ENCODE measurements at regions not wholly inside any gene's neighbourhood (a gene's known extent, or its start where the extent isn't known, plus 50 kb on each side); places are given as distances from the start of the nearest gene placed in this dataset.

GRCh38 chr12:4118601-4119156 lies 154.9 kb upstream of the CCND2 start:
- no peak overlapping the region for H3K27ac ChIP-seq
- TF ChIP-seq, protein P1, sequence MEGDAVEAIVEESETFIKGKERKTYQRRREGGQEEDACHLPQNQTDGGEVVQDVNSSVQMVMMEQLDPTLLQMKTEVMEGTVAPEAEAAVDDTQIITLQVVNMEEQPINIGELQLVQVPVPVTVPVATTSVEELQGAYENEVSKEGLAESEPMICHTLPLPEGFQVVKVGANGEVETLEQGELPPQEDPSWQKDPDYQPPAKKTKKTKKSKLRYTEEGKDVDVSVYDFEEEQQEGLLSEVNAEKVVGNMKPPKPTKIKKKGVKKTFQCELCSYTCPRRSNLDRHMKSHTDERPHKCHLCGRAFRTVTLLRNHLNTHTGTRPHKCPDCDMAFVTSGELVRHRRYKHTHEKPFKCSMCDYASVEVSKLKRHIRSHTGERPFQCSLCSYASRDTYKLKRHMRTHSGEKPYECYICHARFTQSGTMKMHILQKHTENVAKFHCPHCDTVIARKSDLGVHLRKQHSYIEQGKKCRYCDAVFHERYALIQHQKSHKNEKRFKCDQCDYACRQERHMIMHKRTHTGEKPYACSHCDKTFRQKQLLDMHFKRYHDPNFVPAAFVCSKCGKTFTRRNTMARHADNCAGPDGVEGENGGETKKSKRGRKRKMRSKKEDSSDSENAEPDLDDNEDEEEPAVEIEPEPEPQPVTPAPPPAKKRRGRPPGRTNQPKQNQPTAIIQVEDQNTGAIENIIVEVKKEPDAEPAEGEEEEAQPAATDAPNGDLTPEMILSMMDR (conservative IDR thresholded peaks at IDR 0.05; ENCODE audit: low read depth): no peak
- CTCF ChIA-PET: interaction anchor here (0.6 to 2.0 kb wide), 2 partner anchors 11 to 40 kb away, joined by 3 to 5 read pairs; no protein-coding TSS in a partner anchor
- POLR2A ChIA-PET (ENCODE audit: low non-redundant PET): no interaction called here
- DNase-seq (ENCODE audit: low spot score): no peak

- POLR2A ChIA-PET (ENCODE audit: low non-redundant PET): no interaction called here
- TF ChIP-seq, protein P1 (conservative IDR thresholded peaks at IDR 0.05; ENCODE audit: low read depth): no peak
- CTCF ChIA-PET: interaction anchor here (0.6 to 2.0 kb wide), 4 partner anchors 10 to 180 kb away, joined by 3 to 5 read pairs (median 3); no protein-coding TSS in a partner anchor
- DNase-seq (ENCODE audit: low spot score): no peak
- no peak overlapping the region for H3K27ac ChIP-seq
Measured at GRCh38 chr12:4118017-4118510, 155.5 kb upstream of the CCND2 start.

DNA sequence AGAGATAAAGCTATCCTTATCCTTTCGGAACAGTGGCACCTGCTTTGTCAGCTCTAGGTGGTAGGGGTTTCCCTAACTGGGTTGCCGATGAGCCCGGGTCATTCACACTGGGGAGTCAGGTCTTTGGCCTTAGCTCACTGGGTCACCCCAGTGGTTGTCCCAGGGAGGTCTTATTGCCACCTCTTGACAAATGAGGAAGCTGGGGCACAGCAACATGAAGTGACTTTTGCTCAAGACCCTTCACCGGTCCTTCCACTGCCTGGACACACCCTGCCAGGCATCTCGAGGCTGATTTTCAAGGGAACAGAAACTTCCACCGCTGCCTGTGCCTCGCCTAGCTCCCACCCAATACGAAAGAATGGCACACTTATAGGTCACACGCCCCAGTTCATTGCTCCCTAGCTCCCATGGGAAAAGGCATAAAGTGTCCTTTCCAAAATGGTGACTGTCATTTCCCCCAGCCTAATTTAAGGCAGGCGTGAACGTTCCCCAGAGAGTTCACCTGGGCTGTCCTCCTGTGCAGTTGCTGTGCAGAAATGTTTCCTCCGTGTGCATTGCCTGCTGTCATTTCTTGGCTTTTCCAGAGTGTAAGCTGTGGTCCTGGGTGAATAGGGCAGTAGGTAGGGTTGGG lies 156.1 kb upstream of the CCND2 start:
- peak overlapping the region; percentile 74; the same call in 1 of the 2 replicates for H3K27ac ChIP-seq
- POLR2A ChIA-PET (ENCODE audit: low non-redundant PET): no interaction called here
- no peak for DNase-seq (ENCODE audit: low spot score)
- TF ChIP-seq, protein P1 (conservative IDR thresholded peaks at IDR 0.05; ENCODE audit: low read depth): no peak
- CTCF ChIA-PET: interaction anchor here (0.6 to 2.0 kb wide), 4 partner anchors 10 to 180 kb away, joined by 3 to 5 read pairs (median 3); no protein-coding TSS in a partner anchor

- DNase-seq (ENCODE audit: low spot score): peak; percentile 70
- POLR2A ChIA-PET (ENCODE audit: low non-redundant PET): no interaction called here
- CTCF ChIA-PET: interaction anchor here (2.0 kb wide), 1 partner anchor 9 kb away, joined by 5 read pairs; no protein-coding TSS in a partner anchor
- TF ChIP-seq, protein P1 (conservative IDR thresholded peaks at IDR 0.05; ENCODE audit: low read depth): no peak
- H3K27ac ChIP-seq: peak overlapping the region; percentile 74
Measured at GRCh38 chr12:4116251-4117111, 157.1 kb upstream of the CCND2 start.

DNA sequence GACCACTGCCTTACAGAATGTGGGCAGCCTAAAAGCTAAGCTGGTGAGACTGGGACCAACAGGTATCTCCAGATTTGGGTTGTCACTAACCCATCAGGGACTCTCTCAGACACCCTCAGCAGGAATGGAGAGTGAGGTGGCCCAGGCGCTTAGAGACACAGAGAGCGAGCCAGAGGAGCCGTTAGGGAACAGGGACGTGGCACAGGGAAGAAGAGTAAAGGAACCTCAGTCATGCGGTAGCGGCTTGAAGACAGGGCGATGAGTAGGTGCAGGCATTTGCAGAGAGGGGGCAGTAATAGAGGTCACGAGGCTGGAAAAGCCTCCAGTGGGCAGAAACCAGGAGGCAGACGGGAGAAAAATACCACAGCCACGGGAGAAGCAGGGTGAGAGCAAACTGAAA lies 158.0 kb upstream of the CCND2 start:
- no peak for DNase-seq (ENCODE audit: low spot score)
- ChIA-PET POLR2A (ENCODE audit: low non-redundant PET) (no interaction called here), CTCF (no interaction called here)
- TF ChIP-seq, protein P1 (conservative IDR thresholded peaks at IDR 0.05; ENCODE audit: low read depth): no peak
- peak overlapping the region; percentile 74; the same call in 1 of the 2 replicates for H3K27ac ChIP-seq

DNA sequence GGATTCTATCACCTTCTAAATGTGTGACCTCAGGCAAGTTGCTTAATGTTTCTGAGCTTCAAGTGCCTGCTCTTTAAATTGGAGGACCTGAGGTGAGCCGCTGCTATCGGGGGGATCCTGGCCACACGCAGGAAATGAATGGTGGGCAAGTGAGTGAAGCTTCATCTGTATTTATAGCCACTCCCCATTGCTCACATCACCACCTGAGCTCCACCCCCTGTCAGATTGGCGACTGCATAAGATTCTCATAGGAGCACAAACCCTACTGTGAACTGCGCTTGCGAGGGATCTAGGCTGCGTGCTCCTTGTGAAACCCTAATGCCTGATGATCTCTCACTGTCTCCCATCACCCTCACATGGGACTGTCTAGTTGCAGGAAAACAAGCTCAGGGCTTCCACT lies 158.6 kb upstream of the CCND2 start:
- ChIA-PET CTCF (interaction anchor here (0.5 to 1.5 kb wide), 3 partner anchors 162 to 362 kb away, joined by 3 to 5 read pairs (median 3); partner anchors contain the start of gene CRACR2A), POLR2A (ENCODE audit: low non-redundant PET) (no interaction called here)
- no peak for DNase-seq (ENCODE audit: low spot score)
- TF ChIP-seq, protein P1 (conservative IDR thresholded peaks at IDR 0.05; ENCODE audit: low read depth): no peak
- no peak overlapping the region for H3K27ac ChIP-seq
